Aorta (tissue), 5 donors: ENCODE measurements at regions not wholly inside any gene's neighbourhood (a gene's known extent, or its start where the extent isn't known, plus 50 kb on each side); places are given as distances from the start of the nearest gene placed in this dataset.
"Not testable (repeated sequence)": the region's sequence is repeated elsewhere in the genome, so short reads cannot be mapped to it uniquely, and the experiment has no call there.

Source experiments
- ATAC-seq: fragments of 200-7000 bp; cut with Tn5 transposase; one replicate; pipeline ENCODE4 v1.9.1; 2022; ENCODE audit warnings: moderate library complexity; ENCODE audit not compliant: low FRiP score
- DNase-seq, 2 donors: peaks; one replicate each; pipeline ENCODE4 v3.0.0-alpha.2; 2020
- H3K27ac ChIP-seq, 2 donors: one replicate each; pipeline ENCODE4 v1.5.1; 2013; ENCODE audit warnings: low read length in 2 of 2, mild to moderate bottlenecking in 2 of 2, moderate library complexity in 2 of 2, control low read depth in 1 of 2, inconsistent platforms in 1 of 2, low read depth in 1 of 2
- H3K27me3 ChIP-seq, 2 donors: one replicate each; pipeline ENCODE4 v1.6.1; 2013; ENCODE audit warnings: control low read depth in 1 of 2, low read length in 1 of 2, mild to moderate bottlenecking in 1 of 2, moderate library complexity in 1 of 2; ENCODE audit not compliant: insufficient read depth in 2 of 2, control insufficient read depth in 1 of 2
- H3K36me3 ChIP-seq, 2 donors: one replicate each; pipeline ENCODE4 v1.6.1; 2013; ENCODE audit warnings: control low read depth in 1 of 2, low read length in 1 of 2, mild to moderate bottlenecking in 1 of 2; ENCODE audit not compliant: insufficient read depth in 2 of 2, control insufficient read depth in 1 of 2
- H3K4me1 ChIP-seq, 2 donors: one replicate each; pipeline ENCODE4 v1.6.1; 2013; ENCODE audit warnings: low read length in 2 of 2, control low read depth in 1 of 2, mild to moderate bottlenecking in 1 of 2, moderate library complexity in 1 of 2; ENCODE audit not compliant: insufficient read depth in 2 of 2, control insufficient read depth in 1 of 2
- H3K4me3 ChIP-seq, 2 donors: one replicate each; pipeline ENCODE4 v1.5.1; 2013; ENCODE audit warnings: low read length in 2 of 2, control low read depth in 1 of 2, mild to moderate bottlenecking in 1 of 2
- H3K9me3 ChIP-seq: one replicate; pipeline ENCODE4 v1.6.1; 2013; ENCODE audit warnings: mild to moderate bottlenecking, low read length; ENCODE audit not compliant: control insufficient read depth
- WGBS, 2 donors: extraction: QIAGEN DNeasy Blood & Tissue Kit; methylation state at CpG; one replicate each; pipeline ENCODE4 v1.1.7; 2013; 5-methylcytosine and 5-hydroxymethylcytosine counted together
- intact Hi-C, 2 donors: fragments of 100-400 bp; cut with DNase I; formaldehyde crosslinking; loops; one replicate each; pipeline versions ENCODE4 v1.14.2 to v1.15.0; 2022
- donor health status: healthy with polysubstance abuse.
- donor health status: Bipolar disorder and iron deficiency.
- donor health status: DM: no; HTN: no; CAD: no.
- donor health status: DM: no; HTN: no; CAD: no.
- donor health status: DM: yes; HTN: yes; CAD: no.

DNA sequence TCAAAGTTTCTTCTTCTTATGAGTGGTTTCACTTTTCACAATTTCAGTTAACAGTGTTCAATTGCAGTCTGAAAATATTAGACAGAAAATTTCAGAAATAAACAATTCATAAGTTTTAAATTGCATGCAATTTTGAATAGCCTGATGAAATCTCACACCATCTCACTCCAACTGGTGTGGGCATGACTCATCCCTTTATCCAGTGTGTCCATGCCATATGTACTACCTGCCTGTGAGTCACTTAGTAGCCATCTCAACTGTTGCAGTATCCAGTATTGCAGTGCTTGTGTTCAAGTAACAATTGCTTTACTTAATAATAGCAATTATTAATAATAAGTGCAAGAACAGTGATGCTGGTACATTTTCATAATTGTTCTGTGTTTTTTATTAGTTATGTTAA lies 1202.5 kb downstream of the DSC3 start:
- Histone ChIP-seq H3K27ac (no peak overlapping the region), H3K27me3 (no peaks in the 10 kb centered on the region), H3K36me3 (no peaks in the 10 kb centered on the region), H3K9me3 (peaks cover 2% of the 10 kb centered on the region), H3K4me3 (no peak overlapping the region), H3K4me1 (no peaks in the 10 kb centered on the region)
- ATAC-seq: no peak
- intact Hi-C loops: no loop called here
- no peak for DNase-seq

DNA sequence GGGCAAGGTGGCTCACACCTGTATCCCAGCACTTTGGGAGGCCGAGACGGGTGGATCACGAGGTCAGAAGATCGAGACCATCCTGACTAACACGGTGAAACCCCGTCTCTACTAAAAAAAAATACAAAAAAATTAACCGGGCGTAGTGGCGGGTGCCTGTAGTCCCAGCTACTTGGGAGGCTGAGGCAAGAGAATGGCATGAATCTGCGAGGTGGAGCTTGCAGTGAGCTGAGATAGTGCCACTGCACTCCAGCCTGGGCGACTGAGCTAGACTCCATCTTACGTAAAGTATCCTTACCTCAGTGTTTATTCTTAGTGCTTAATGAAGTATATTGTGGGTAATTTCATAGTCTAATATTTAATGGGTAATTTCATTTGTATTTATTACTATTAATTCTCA lies 1203.6 kb downstream of the DSC3 start:
- 89 to 91% methylated on average over 12 of the region's 12 CpGs for WGBS, 2 donors
- H3K27ac ChIP-seq, H3K9me3 ChIP-seq, ATAC-seq, H3K27me3 ChIP-seq, intact Hi-C loops, DNase-seq, H3K36me3 ChIP-seq, H3K4me1 ChIP-seq, H3K4me3 ChIP-seq: not testable (repeated sequence)

DNA sequence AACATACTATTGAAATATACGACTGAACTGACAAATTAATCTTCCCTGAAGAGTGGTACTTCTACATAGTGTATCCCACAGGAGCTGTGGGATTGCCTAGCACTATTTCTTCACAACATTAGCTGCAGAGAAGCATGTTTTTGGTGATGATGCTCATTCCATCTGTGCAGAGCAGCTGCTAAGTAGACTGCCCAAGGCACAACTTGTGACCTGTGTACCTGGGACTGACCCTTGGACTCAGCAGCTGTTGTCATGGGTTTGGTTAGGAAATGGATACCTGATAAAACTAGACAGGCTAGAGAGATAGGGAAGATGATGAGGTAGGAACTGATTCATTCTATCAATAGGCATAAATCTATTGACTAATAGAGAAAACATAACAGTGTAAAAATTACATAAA lies 1204.0 kb downstream of the DSC3 start:
- no peak overlapping the region for H3K27ac ChIP-seq
- no peaks in the 10 kb centered on the region for H3K4me1 ChIP-seq
- intact Hi-C loops: no loop called here
- H3K4me3 ChIP-seq: no peak overlapping the region
- H3K36me3 ChIP-seq: no peaks in the 10 kb centered on the region
- 68 to 72% methylated on average over 1 of the region's 1 CpG for WGBS, 2 donors
- no peak for ATAC-seq
- H3K27me3 ChIP-seq: no peaks in the 10 kb centered on the region
- peaks cover 2% of the 10 kb centered on the region for H3K9me3 ChIP-seq
- DNase-seq: no peak

DNA sequence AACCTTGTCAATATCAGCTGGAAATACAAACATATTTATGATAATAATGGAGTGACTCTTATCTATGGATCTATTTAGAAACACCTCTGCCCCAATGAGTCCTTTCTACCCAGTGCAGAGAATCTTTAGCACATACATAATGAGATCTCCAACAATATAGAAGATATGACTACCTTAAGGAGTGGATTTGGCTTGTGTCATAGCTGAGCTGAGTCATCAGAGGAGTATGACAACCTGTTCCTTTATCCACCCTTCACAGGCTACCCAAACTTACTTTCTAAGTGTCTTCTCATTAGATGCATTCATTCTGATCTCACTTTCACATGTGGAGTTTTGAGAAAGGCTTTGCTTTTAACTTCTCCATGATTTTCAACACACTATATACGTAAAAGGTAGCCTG lies 1218.9 kb downstream of the DSC3 start:
- no peaks in the 10 kb centered on the region for H3K27me3 ChIP-seq
- intact Hi-C loops: no loop called here

DNA sequence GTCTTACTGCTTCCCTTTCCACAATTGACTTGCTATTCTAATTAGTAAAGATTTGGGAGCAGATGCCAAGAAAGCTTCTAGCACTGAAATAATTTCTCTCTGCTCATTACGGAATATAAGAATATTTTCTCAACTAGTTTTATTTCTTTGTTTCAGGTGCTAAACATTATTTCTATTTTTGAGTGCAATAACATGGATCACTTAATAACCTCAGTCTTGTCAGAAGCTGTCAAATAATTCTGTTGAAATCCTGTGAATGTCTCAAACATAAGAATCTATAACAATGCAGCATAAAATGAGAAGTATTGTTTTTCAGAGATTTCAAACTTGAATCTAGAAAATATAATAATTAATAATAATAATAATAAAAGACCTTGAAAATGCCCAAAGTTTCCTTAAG lies 1221.0 kb downstream of the DSC3 start:
- Histone ChIP-seq H3K27me3 (no peaks in the 10 kb centered on the region), H3K9me3 (no peaks in the 10 kb centered on the region)
- no peak for ATAC-seq

More for the DNA sequence above, 1218.9 kb downstream of the DSC3 start:
- ATAC-seq: no peak
- Histone ChIP-seq H3K4me3 (no peak overlapping the region), H3K27ac (no peak overlapping the region), H3K9me3 (no peaks in the 10 kb centered on the region), H3K36me3 (no peaks in the 10 kb centered on the region), H3K4me1 (no peaks in the 10 kb centered on the region)
- WGBS, 2 donors: 78 to 83% methylated on average over 1 of the region's 1 CpG
- DNase-seq: no peak

DNA sequence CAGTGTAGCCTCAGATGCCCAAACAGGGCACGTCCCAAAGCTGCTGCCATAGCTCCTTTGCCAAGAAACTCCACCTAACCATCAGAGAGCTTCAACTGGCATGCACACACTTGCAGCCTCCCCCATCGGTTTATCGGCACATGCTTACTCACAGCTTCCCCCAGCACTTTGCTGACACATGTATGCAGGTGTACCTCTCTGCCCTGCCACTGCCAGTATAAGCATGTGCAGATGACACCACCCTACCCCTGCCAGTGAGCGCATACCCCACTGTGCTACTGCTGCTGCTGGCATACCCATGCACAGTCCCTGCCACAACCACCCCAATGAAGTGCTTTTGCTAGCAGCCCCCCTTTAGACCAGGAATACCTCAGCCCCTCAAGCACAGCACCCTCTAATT lies 1231.0 kb downstream of the DSC3 start:
- H3K4me3 ChIP-seq: no peak overlapping the region
- intact Hi-C loops: no loop called here
- 86 to 93% methylated on average over 4 of the region's 4 CpGs for WGBS, 2 donors
- no peak for ATAC-seq
- H3K27me3 ChIP-seq: no peaks in the 10 kb centered on the region
- no peaks in the 10 kb centered on the region for H3K36me3 ChIP-seq
- no peak overlapping the region for H3K27ac ChIP-seq
- no peaks in the 10 kb centered on the region for H3K9me3 ChIP-seq
- peak in 1 of 2 donors; percentile 26 for DNase-seq
- no peaks in the 10 kb centered on the region for H3K4me1 ChIP-seq

More for the DNA sequence above, 1221.0 kb downstream of the DSC3 start:
- intact Hi-C loops: no loop called here
- Histone ChIP-seq H3K4me3 (no peak overlapping the region), H3K36me3 (no peaks in the 10 kb centered on the region), H3K27ac (no peak overlapping the region), H3K4me1 (no peaks in the 10 kb centered on the region)
- WGBS, 2 donors: 69 to 80% methylated on average over 1 of the region's 1 CpG
- DNase-seq: no peak

DNA sequence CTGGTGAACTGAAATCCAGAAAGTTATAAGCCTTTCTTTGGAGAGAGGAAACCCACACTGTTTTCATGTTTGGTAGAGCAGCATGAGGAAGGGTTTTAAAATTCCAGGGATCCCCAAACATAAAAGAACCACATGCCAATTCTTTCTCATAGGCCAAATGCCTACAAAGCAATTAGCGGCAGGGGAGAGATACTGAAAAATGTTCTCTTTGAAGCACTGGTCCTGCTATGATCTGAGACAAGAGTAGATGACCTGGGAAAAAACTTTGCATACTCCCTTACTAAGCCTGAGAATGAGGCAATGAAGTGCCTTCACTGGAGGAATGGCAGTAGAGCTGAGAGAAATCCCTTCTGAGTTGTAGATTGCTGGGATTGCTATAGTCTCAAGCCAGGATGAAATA lies 1261.7 kb downstream of the DSC3 start:
- no peaks in the 10 kb centered on the region for H3K9me3 ChIP-seq
- intact Hi-C loops: no loop called here

DNA sequence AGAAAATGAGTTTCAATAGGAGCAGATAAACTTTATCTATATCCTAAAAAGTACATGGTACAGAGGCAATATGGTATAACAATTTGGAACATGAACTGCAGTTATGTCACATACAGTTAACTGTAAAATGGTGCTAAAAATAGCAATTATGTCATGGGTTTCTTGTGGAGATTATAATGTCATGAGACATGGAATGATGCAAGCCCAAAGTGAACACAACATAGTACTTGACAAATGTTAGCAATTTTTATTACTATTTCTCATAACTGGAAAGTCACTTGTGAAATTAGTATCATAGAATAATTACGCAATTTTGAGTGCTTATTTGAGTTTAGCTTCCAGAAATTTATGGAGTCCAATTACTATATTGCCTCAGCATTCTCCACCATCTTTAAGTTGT lies 1263.4 kb downstream of the DSC3 start:
- ATAC-seq (no peak), DNase-seq (no peak)
- H3K9me3 ChIP-seq: no peaks in the 10 kb centered on the region
- no peaks in the 10 kb centered on the region for H3K27me3 ChIP-seq
- WGBS, 2 donors: 85% methylated on average over 1 of the region's 1 CpG
- intact Hi-C loops: no loop called here
- H3K4me3 ChIP-seq: no peak overlapping the region
- H3K36me3 ChIP-seq: no peaks in the 10 kb centered on the region
- H3K27ac ChIP-seq: no peak overlapping the region
- H3K4me1 ChIP-seq: no peaks in the 10 kb centered on the region

More for the DNA sequence above, 1261.7 kb downstream of the DSC3 start:
- DNase-seq (no peak), ATAC-seq (no peak)
- no peaks in the 10 kb centered on the region for H3K36me3 ChIP-seq
- H3K4me1 ChIP-seq: no peaks in the 10 kb centered on the region
- WGBS, 2 donors: 56 to 73% methylated on average over 1 of the region's 1 CpG
- H3K27ac ChIP-seq: no peak overlapping the region
- H3K27me3 ChIP-seq: no peaks in the 10 kb centered on the region
- H3K4me3 ChIP-seq: no peak overlapping the region

DNA sequence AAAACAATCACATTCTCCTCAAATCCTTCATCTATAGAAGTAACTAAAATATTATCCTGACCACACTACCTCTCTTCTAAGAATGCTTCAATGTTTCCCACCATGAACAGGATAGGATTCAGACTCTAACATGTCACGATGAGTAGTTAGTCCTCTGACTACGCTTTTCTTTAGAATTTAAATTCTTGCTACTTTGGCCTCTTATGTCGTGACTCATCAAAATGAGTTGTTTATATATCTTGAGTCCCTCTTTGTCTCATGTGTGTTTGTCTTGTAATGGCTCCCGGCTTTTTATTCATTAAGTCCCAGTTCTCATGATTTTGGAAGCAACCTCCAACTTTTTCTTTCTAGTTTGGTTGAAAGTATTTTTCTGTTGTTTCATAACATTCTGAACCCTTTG lies 1289.2 kb downstream of the DSC3 start:
- Histone ChIP-seq H3K27me3 (peaks cover 0 to 2% of the 10 kb centered on the region in 2 donors), H3K36me3 (no peaks in the 10 kb centered on the region), H3K4me1 (no peaks in the 10 kb centered on the region), H3K4me3 (no peak overlapping the region), H3K27ac (no peak overlapping the region), H3K9me3 (no peaks in the 10 kb centered on the region)
- no peak for DNase-seq
- no peak for ATAC-seq
- 74 to 78% methylated on average over 4 of the region's 4 CpGs for WGBS, 2 donors
- intact Hi-C loops: no loop called here
